HCT116 (cell line): ENCODE measurements at regions not wholly inside any gene's neighbourhood (a gene's known extent, or its start where the extent isn't known, plus 50 kb on each side); places are given as distances from the start of the nearest gene placed in this dataset.

Source experiments
- CEBPB ChIP-seq: IDR thresholded peaks from 2 replicates; pipeline ENCODE4 v1.6.1; 2012; ENCODE audit warnings: low read depth
- CTCF ChIP-seq, 3 experiments: fragments of 200-600 bp in 1 of 3; sonication (generic) in 1 of 3; IDR thresholded peaks in 2 of 3; conservative IDR thresholded peaks in 1 of 3; 2 replicates each; pipeline ENCODE4 v1.5.1; 2012 to 2017; ENCODE audit warnings: low read depth in 2 of 3, low read length in 2 of 3, antibody characterized with exemption in 1 of 3, borderline replicate concordance in 1 of 3, control low read depth in 1 of 3, mild to moderate bottlenecking in 1 of 3, mixed read lengths in 1 of 3, mixed run types in 1 of 3, moderate library complexity in 1 of 3; ENCODE audit not compliant: insufficient read depth in 1 of 3
- SIN3A ChIP-seq: IDR thresholded peaks from 2 replicates; pipeline ENCODE4 v1.6.1; 2012; ENCODE audit warnings: low read depth

GRCh38 chr18:40060562-40060961 lies 1894.5 kb upstream of the PIK3C3 start:
- TF ChIP-seq CTCF (IDR thresholded peaks at IDR 0.05 in 2 of 3, conservative IDR thresholded peaks at IDR 0.05 in 1 of 3; ENCODE audit: borderline replicate concordance in 1 of 3, insufficient read depth in 1 of 3, low read depth in 2 of 3, low read length in 2 of 3) (no peak), CEBPB (no peak), SIN3A (no peak)
